HL-60 (cell line): ENCODE measurements at regions not wholly inside any gene's neighbourhood (a gene's known extent, or its start where the extent isn't known, plus 50 kb on each side); places are given as distances from the start of the nearest gene placed in this dataset.

Source experiments
- POLR2AphosphoS5 ChIP-seq: IDR thresholded peaks from 2 replicates; pipeline ENCODE4 v1.6.1; 2012; ENCODE audit warnings: low read depth
- REST ChIP-seq: IDR thresholded peaks from 2 replicates; pipeline ENCODE4 v1.6.1; 2012; ENCODE audit warnings: low read depth; ENCODE audit not compliant: insufficient replicate concordance
- SPI1 ChIP-seq: IDR thresholded peaks from 2 replicates; pipeline ENCODE4 v1.6.1; 2012; ENCODE audit warnings: low read depth, mild to moderate bottlenecking, borderline replicate concordance
- TF ChIP-seq, protein P1 (sequence below): IDR thresholded peaks from one replicate; pipeline ENCODE4 v1.5.1; 2011; ENCODE audit warnings: low read length, control low read depth, inconsistent platforms; ENCODE audit not compliant: insufficient read depth

DNA sequence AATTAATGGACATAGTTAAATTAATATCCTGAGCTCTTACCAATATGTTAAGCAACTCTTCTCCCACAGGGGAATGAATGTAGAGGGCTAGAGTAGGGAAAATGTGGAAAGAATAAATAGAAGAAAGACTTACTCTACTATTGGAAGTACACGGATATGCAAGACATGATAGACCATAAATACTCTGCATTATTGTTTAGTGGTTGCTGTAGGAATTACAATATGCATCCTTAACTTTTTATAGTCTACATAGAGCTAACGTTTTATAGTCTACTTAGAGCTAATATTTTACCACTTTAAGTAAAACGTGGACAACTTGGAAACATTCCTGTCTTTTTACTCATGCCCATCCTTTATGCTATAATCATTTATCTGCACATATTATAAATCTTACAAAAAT lies 163.8 kb upstream of the GALNT5 start:
- TF ChIP-seq, protein P1, sequence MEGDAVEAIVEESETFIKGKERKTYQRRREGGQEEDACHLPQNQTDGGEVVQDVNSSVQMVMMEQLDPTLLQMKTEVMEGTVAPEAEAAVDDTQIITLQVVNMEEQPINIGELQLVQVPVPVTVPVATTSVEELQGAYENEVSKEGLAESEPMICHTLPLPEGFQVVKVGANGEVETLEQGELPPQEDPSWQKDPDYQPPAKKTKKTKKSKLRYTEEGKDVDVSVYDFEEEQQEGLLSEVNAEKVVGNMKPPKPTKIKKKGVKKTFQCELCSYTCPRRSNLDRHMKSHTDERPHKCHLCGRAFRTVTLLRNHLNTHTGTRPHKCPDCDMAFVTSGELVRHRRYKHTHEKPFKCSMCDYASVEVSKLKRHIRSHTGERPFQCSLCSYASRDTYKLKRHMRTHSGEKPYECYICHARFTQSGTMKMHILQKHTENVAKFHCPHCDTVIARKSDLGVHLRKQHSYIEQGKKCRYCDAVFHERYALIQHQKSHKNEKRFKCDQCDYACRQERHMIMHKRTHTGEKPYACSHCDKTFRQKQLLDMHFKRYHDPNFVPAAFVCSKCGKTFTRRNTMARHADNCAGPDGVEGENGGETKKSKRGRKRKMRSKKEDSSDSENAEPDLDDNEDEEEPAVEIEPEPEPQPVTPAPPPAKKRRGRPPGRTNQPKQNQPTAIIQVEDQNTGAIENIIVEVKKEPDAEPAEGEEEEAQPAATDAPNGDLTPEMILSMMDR = no peak
- TF ChIP-seq POLR2AphosphoS5 = no peak
- TF ChIP-seq REST = no peak
- TF ChIP-seq SPI1 = no peak
